HCT116 (cell line): ENCODE measurements at regions not wholly inside any gene's neighbourhood (a gene's known extent, or its start where the extent isn't known, plus 50 kb on each side); places are given as distances from the start of the nearest gene placed in this dataset.

ENCODE experiments used
- ATAC-seq: fragments of 200-7000 bp; cut with Tn5 transposase; 2 replicates; pipeline ENCODE4 v1.9.1; 2020; ENCODE audit warnings: mild to moderate bottlenecking, moderate library complexity
- BruUV-seq: library from RNA; stranded (reverse); fragments of 400-500 nt; replicated peaks from 2 replicates; lab custom pipeline; 2021; lab: Mats Ljungman, UMichigan
- CTCF ChIA-PET: fragments of 300-600 bp; sonication (Branson Sonifier 250); formaldehyde crosslinking; loops from one replicate; lab custom pipeline; 2021; ENCODE audit warnings: antibody characterized with exemption; lab: Charles Lee
- POLR2A ChIA-PET: fragments of 300-600, 350-600 bp; sonication (Branson Sonifier 250); formaldehyde crosslinking; loops from one replicate; lab custom pipeline; 2021; ENCODE audit warnings: antibody characterized with exemption; lab: Charles Lee
- RAD21 ChIA-PET, 2 experiments: fragments of 300-600 bp; sonication (Branson Sonifier 250); formaldehyde crosslinking; loops; one replicate each; lab custom pipeline; 2023; ENCODE audit warnings: low total read pairs in 2 of 2; ENCODE audit not compliant: uncharacterized antibody in 2 of 2, unreplicated experiment in 2 of 2, low non-redundant PET in 1 of 2; lab: Charles Lee
- DNase-seq: peaks from one replicate; pipeline ENCODE4 v3.0.0-alpha.2; 2010; ENCODE audit warnings: low read depth, low spot score
- H2AFZ ChIP-seq: fragments of 200-600 bp; shearing (Covaris generic), sonication (generic); 2 replicates; pipeline ENCODE4 v1.6.1; 2017; ENCODE audit warnings: low read depth, mixed run types, mixed read lengths, antibody characterized with exemption, low read length; ENCODE audit not compliant: poor library complexity, severe bottlenecking
- H3K27ac ChIP-seq: 2 replicates; pipeline ENCODE4 v1.5.1; 2012; ENCODE audit warnings: low read depth, low read length
- H3K27me3 ChIP-seq: fragments of 200-600 bp; sonication (generic); 2 replicates; pipeline ENCODE4 v1.6.1; 2016; ENCODE audit warnings: mixed run types, low read length, mixed read lengths; ENCODE audit not compliant: insufficient read depth
- H3K36me3 ChIP-seq, 2 experiments: fragments of 200-500 bp in 1 of 2; fragments of 200-600 bp in 1 of 2; sonication (Bioruptor generic) in 1 of 2; sonication (generic) in 1 of 2; 2 replicates each; pipeline versions ENCODE4 v1.5.1 to v1.6.1; 2014 to 2016; ENCODE audit warnings: low read length in 2 of 2, inconsistent platforms in 1 of 2, mixed read lengths in 1 of 2, mixed run types in 1 of 2; ENCODE audit not compliant: insufficient read depth in 2 of 2, control insufficient read depth in 1 of 2
- H3K4me1 ChIP-seq, 2 experiments: fragments of 200-600 bp in 1 of 2; sonication (generic) in 1 of 2; 2 replicates each; pipeline versions ENCODE4 v1.5.1 to v1.6.1; 2012 to 2017; ENCODE audit warnings: low read length in 2 of 2, inconsistent platforms in 1 of 2, mild to moderate bottlenecking in 1 of 2, mixed read lengths in 1 of 2, mixed run types in 1 of 2, moderate library complexity in 1 of 2; ENCODE audit not compliant: insufficient read depth in 2 of 2, control insufficient read depth in 1 of 2
- H3K4me2 ChIP-seq: fragments of 200-600 bp; sonication (generic); 2 replicates; pipeline ENCODE4 v1.6.1; 2017; ENCODE audit warnings: mixed run types, low read length, mixed read lengths
- H3K4me3 ChIP-seq, 2 experiments: fragments of 200-600 bp in 1 of 2; sonication (generic) in 1 of 2; replicated peaks in 1 of 2; 2 replicates each; pipeline ENCODE4 v1.5.1; 2011 to 2016; ENCODE audit warnings: low read length in 2 of 2, control low read depth in 1 of 2, low read depth in 1 of 2, mild to moderate bottlenecking in 1 of 2, mixed read lengths in 1 of 2, mixed run types in 1 of 2
- H3K79me2 ChIP-seq: fragments of 200-600 bp; sonication (generic); 2 replicates; pipeline ENCODE4 v1.6.1; 2017; ENCODE audit warnings: mild to moderate bottlenecking, mixed run types, low read length, moderate library complexity, mixed read lengths; ENCODE audit not compliant: insufficient read depth
- H3K9ac ChIP-seq: fragments of 200-600 bp; sonication (generic); 2 replicates; pipeline ENCODE4 v1.6.1; 2016; ENCODE audit warnings: low read length, mixed read lengths
- H3K9me2 ChIP-seq: fragments of 200-600 bp; sonication (generic), shearing (Covaris generic); 2 replicates; pipeline ENCODE4 v1.6.1; 2017; ENCODE audit warnings: mixed run types, mild to moderate bottlenecking, moderate library complexity; ENCODE audit not compliant: insufficient read depth
- H3K9me3 ChIP-seq, 2 experiments: fragments of 200-500 bp in 1 of 2; fragments of 200-600 bp in 1 of 2; sonication (Bioruptor generic) in 1 of 2; sonication (generic) in 1 of 2; 2 replicates each; pipeline ENCODE4 v1.6.1; 2014 to 2017; ENCODE audit warnings: low read length in 2 of 2, mixed read lengths in 2 of 2, inconsistent platforms in 1 of 2, low read depth in 1 of 2, mild to moderate bottlenecking in 1 of 2, mixed run types in 1 of 2, moderate library complexity in 1 of 2; ENCODE audit not compliant: control insufficient read depth in 1 of 2, insufficient read depth in 1 of 2
- H4K20me1 ChIP-seq: fragments of 200-600 bp; sonication (generic), shearing (Covaris generic); 2 replicates; pipeline ENCODE4 v1.6.1; 2017; ENCODE audit warnings: mixed run types, mild to moderate bottlenecking, moderate library complexity; ENCODE audit not compliant: insufficient read depth
- CEBPB ChIP-seq: IDR thresholded peaks from 2 replicates; pipeline ENCODE4 v1.6.1; 2012; ENCODE audit warnings: low read depth
- EGR1 ChIP-seq: IDR thresholded peaks from 2 replicates; pipeline ENCODE4 v1.6.1; 2012; ENCODE audit warnings: low read depth
- ELF1 ChIP-seq: IDR thresholded peaks from 2 replicates; pipeline ENCODE4 v1.6.1; 2012; ENCODE audit warnings: low read depth, borderline replicate concordance
- EZH2 ChIP-seq: fragments of 200-600 bp; sonication (generic); IDR thresholded peaks from 2 replicates; pipeline ENCODE4 v1.6.1; 2017; ENCODE audit warnings: antibody characterized with exemption, mixed run types
- EZH2phosphoT487 ChIP-seq: fragments of 200-600 bp; IDR thresholded peaks from 2 replicates; pipeline ENCODE4 v1.6.1; 2018; ENCODE audit warnings: antibody characterized with exemption, borderline replicate concordance
- POLR2AphosphoS5 ChIP-seq: IDR thresholded peaks from 2 replicates; pipeline ENCODE4 v1.6.1; 2011; ENCODE audit warnings: mild to moderate bottlenecking, low read depth, low read length, moderate library complexity
- RAD21 ChIP-seq: IDR thresholded peaks from 2 replicates; pipeline ENCODE4 v1.6.1; 2012; ENCODE audit warnings: low read depth, mild to moderate bottlenecking
- REST ChIP-seq: IDR thresholded peaks from 2 replicates; pipeline ENCODE4 v1.6.1; 2012; ENCODE audit warnings: low read depth
- SP1 ChIP-seq: IDR thresholded peaks from 2 replicates; pipeline ENCODE4 v1.6.1; 2012; ENCODE audit warnings: low read depth
- TCF7L2 ChIP-seq: IDR thresholded peaks from 2 replicates; pipeline ENCODE4 v1.7.0; 2011; ENCODE audit warnings: borderline replicate concordance, inconsistent platforms; ENCODE audit not compliant: insufficient read depth, insufficient read length; ENCODE audit errors: extremely low read depth
- YY1 ChIP-seq: IDR thresholded peaks from 2 replicates; pipeline ENCODE4 v1.6.1; 2011; ENCODE audit warnings: low read length, low read depth, moderate library complexity, mild to moderate bottlenecking; ENCODE audit not compliant: insufficient replicate concordance; ENCODE audit errors: extremely low read depth
- intact Hi-C: fragments of 100-400 bp; cut with micrococcal nuclease; formaldehyde crosslinking; loops from 2 replicates; pipeline ENCODE4 v1.10.0; 2022
- TF ChIP-seq, protein P1 (sequence below), 3 experiments: fragments of 200-600 bp in 1 of 3; sonication (generic) in 1 of 3; IDR thresholded peaks in 2 of 3; conservative IDR thresholded peaks in 1 of 3; 2 replicates each; pipeline ENCODE4 v1.5.1; 2012 to 2017; ENCODE audit warnings: low read depth in 2 of 3, low read length in 2 of 3, antibody characterized with exemption in 1 of 3, borderline replicate concordance in 1 of 3, control low read depth in 1 of 3, mild to moderate bottlenecking in 1 of 3, mixed read lengths in 1 of 3, mixed run types in 1 of 3, moderate library complexity in 1 of 3; ENCODE audit not compliant: insufficient read depth in 1 of 3

DNA sequence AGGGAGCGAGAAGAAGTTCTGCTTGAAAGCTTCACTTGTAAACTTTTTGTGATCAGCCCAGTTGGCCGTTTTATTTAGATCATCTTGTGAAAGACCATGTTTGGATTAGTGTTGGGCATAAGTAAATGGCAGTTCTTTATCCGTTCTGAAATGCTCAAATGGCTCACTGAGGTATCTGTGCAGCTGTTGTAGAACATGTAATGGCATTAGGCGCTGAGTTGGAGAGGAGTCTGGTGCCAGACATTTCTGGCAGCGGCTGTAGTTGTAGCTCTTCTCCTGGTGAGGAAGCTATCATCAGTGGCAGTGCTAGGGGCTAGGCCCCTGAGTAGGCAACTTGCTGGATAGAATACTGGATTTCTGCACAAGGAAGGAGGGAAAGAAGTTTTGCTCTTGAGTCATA lies 321.6 kb downstream of the LMO4 start:
- POLR2A ChIA-PET: no interaction called here
- no peak overlapping the region for H3K4me2 ChIP-seq
- no peaks in the 10 kb centered on the region for H4K20me1 ChIP-seq
- H3K27me3 ChIP-seq: no peaks in the 10 kb centered on the region
- RAD21 ChIA-PET: no interaction called here
- no peak for DNase-seq
- H3K79me2 ChIP-seq: no peaks in the 10 kb centered on the region
- H2AFZ ChIP-seq: no peak overlapping the region
- no peaks in the 10 kb centered on the region for H3K9me3 ChIP-seq
- no TSS peak for BruUV-seq
- no peak overlapping the region for H3K27ac ChIP-seq
- H3K36me3 ChIP-seq: no peaks in the 10 kb centered on the region
- TF ChIP-seq RAD21 (no peak), SP1 (no peak), CEBPB (no peak), TCF7L2 (no peak), ELF1 (no peak), POLR2AphosphoS5 (no peak), EZH2 (no peak), EGR1 (no peak), REST (no peak), EZH2phosphoT487 (no peak), YY1 (no peak)
- TF ChIP-seq, protein P1, sequence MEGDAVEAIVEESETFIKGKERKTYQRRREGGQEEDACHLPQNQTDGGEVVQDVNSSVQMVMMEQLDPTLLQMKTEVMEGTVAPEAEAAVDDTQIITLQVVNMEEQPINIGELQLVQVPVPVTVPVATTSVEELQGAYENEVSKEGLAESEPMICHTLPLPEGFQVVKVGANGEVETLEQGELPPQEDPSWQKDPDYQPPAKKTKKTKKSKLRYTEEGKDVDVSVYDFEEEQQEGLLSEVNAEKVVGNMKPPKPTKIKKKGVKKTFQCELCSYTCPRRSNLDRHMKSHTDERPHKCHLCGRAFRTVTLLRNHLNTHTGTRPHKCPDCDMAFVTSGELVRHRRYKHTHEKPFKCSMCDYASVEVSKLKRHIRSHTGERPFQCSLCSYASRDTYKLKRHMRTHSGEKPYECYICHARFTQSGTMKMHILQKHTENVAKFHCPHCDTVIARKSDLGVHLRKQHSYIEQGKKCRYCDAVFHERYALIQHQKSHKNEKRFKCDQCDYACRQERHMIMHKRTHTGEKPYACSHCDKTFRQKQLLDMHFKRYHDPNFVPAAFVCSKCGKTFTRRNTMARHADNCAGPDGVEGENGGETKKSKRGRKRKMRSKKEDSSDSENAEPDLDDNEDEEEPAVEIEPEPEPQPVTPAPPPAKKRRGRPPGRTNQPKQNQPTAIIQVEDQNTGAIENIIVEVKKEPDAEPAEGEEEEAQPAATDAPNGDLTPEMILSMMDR (IDR thresholded peaks at IDR 0.05 in 2 of 3, conservative IDR thresholded peaks at IDR 0.05 in 1 of 3; ENCODE audit: borderline replicate concordance in 1 of 3, insufficient read depth in 1 of 3, low read depth in 2 of 3, low read length in 2 of 3): no peak
- TF ChIP-seq, all 23 proteins: peak for 0
- CTCF ChIA-PET: no interaction called here
- no peak for ATAC-seq
- H3K4me1 ChIP-seq: no peaks in the 10 kb centered on the region
- no peak overlapping the region for H3K9ac ChIP-seq
- no peak overlapping the region for H3K4me3 ChIP-seq
- intact Hi-C loops: no loop called here
- no peaks in the 10 kb centered on the region for H3K9me2 ChIP-seq
